ENCODE measurements at regions not wholly inside any gene's neighbourhood (a gene's known extent, or its start where the extent isn't known, plus 50 kb on each side); places are given as distances from the start of the nearest gene placed in this dataset.

- peaks cover 16 to 23% of the 10 kb centered on the region in 2 experiments for H3K4me1 Mint-ChIP-seq
Measured at GRCh38 chr16:79808731-79809130, 208.2 kb upstream of the MAF start.

More at GRCh38 chr16:79808731-79809130, 208.2 kb upstream of the MAF start:
- Histone ChIP-seq H2AK5ac (ENCODE audit: insufficient read length, low read length) (no peak overlapping the region), H3T11ph (ENCODE audit: low read length) (no peak overlapping the region), H2BK5ac (ENCODE audit: insufficient read length, low read length) (no peak overlapping the region), H3K23me2 (ENCODE audit: insufficient read length, low read depth, low read length, poor library complexity, severe bottlenecking) (no peaks in the 10 kb centered on the region), H3K79me2 (ENCODE audit: insufficient read depth, low read length) (no peaks in the 10 kb centered on the region), H3K27me3 (ENCODE audit: insufficient read depth, low read length) (no peaks in the 10 kb centered on the region), H4K91ac (ENCODE audit: insufficient read length, low read depth, low read length) (no peak overlapping the region), H3K9me3 (ENCODE audit: control insufficient read depth, low read depth, low read length) (peaks cover 5% of the 10 kb centered on the region), H3K14ac (ENCODE audit: insufficient read depth, low read length) (no peak overlapping the region), H3K56ac (ENCODE audit: insufficient read length, low read depth, low read length) (no peak overlapping the region), H3K18ac (ENCODE audit: insufficient read length, low read depth, low read length) (no peak overlapping the region), H4K8ac (replicated peaks; ENCODE audit: insufficient read length, low read depth, low read length) (no peak overlapping the region), H3K79me1 (ENCODE audit: insufficient read depth, low read depth, low read length, poor library complexity, severe bottlenecking) (no peaks in the 10 kb centered on the region), H3K23ac (ENCODE audit: insufficient read length, low read depth, low read length) (no peak overlapping the region), H3K4ac (ENCODE audit: low read depth, low read length) (no peak overlapping the region), H2BK120ac (ENCODE audit: low read depth, low read length, poor library complexity, severe bottlenecking) (no peak overlapping the region), H2BK20ac (ENCODE audit: low read depth, low read length, poor library complexity, severe bottlenecking) (no peak overlapping the region), H3K4me1 (ENCODE audit: insufficient read depth, low read length) (peaks cover 5% of the 10 kb centered on the region; the same call in 1 of the 2 replicates), H2BK15ac (ENCODE audit: low read depth, low read length) (no peak overlapping the region), H2AFZ (ENCODE audit: low read length) (no peak overlapping the region), H4K20me1 (ENCODE audit: control insufficient read depth, insufficient read depth, insufficient read length) (no peaks in the 10 kb centered on the region), H3K9ac (ENCODE audit: extremely low read depth, insufficient read length, low read length) (no peak overlapping the region), H4K5ac (ENCODE audit: insufficient read length, low read depth, low read length) (no peak overlapping the region), H2BK12ac (ENCODE audit: insufficient read length, low read depth, low read length) (no peak overlapping the region), H3K27ac (ENCODE audit: insufficient read length, low read depth, low read length) (no peak overlapping the region), H3K4me2 (ENCODE audit: insufficient read depth, insufficient read length, low read length) (no peak overlapping the region)
- no CpG with 5 or more reads among the region's 3 CpGs for WGBS (ENCODE audit: extremely low coverage, insufficient read length, low lambda C conversion rate)
- H3K4me3 Mint-ChIP-seq = no peak overlapping the region
- no peak for TF ChIP-seq CTCF (conservative IDR thresholded peaks at IDR 0.05)
- no peak for DNase-seq
- H3K27ac Mint-ChIP-seq = no peak overlapping the region; a peak in 1 of 7 replicates
- peaks cover 9 to 10% of the 10 kb centered on the region in 2 experiments for H3K9me3 Mint-ChIP-seq
- H3K36me3 Mint-ChIP-seq (ENCODE audit: insufficient read depth in 1 of 3, low read depth in 3 of 3) = peaks cover 0 to 14% (median 7%) of the 10 kb centered on the region in 3 experiments; a peak in 3 of 7 replicates
- peaks cover 2% of the 10 kb centered on the region; the same call in 1 of the 2 replicates for H3K27me3 Mint-ChIP-seq (ENCODE audit: low read depth)

Measured in H9 (cell line).